ENCODE measurements at regions not wholly inside any gene's neighbourhood (a gene's known extent, or its start where the extent isn't known, plus 50 kb on each side); places are given as distances from the start of the nearest gene placed in this dataset.

GRCh38 chr6:4399656-4400055, 264.3 kb upstream of the ECI2 start:
- no peak overlapping the region for H2AFZ ChIP-seq (ENCODE audit: low read length)
- no peaks in the 10 kb centered on the region for H3K9me2 ChIP-seq (replicated peaks; ENCODE audit: insufficient read depth, low read length)
- no peaks in the 10 kb centered on the region for H3K9me3 ChIP-seq (ENCODE audit: low read length)
- no peak for DNase-seq
- no peaks in the 10 kb centered on the region for H3K27me3 ChIP-seq (ENCODE audit: low read length)
- H3K4me1 ChIP-seq (ENCODE audit: low read length), result no peaks in the 10 kb centered on the region
- H3K36me3 ChIP-seq (ENCODE audit: insufficient read depth, low read length), result no peaks in the 10 kb centered on the region
- no peak overlapping the region for H3K4me3 ChIP-seq (ENCODE audit: low read length)
- no peak overlapping the region for H3K4me2 ChIP-seq (ENCODE audit: low read depth, low read length, poor library complexity, severe bottlenecking)
- H3K27ac ChIP-seq (ENCODE audit: low read length), result no peak overlapping the region
- no peaks in the 10 kb centered on the region for H4K20me1 ChIP-seq (ENCODE audit: insufficient read depth, low read depth, low read length)
- H3K9ac ChIP-seq (ENCODE audit: low read length), result no peak overlapping the region
- H3K79me2 ChIP-seq (ENCODE audit: low read length), result no peaks in the 10 kb centered on the region

- Histone ChIP-seq H3K27me3 (ENCODE audit: low read length) (no peaks in the 10 kb centered on the region), H3K4me2 (ENCODE audit: low read depth, low read length, poor library complexity, severe bottlenecking) (no peak overlapping the region), H3K9me2 (replicated peaks; ENCODE audit: insufficient read depth, low read length) (no peaks in the 10 kb centered on the region), H3K4me3 (ENCODE audit: low read length) (no peak overlapping the region), H3K9me3 (ENCODE audit: low read length) (no peaks in the 10 kb centered on the region), H3K4me1 (ENCODE audit: low read length) (no peaks in the 10 kb centered on the region), H4K20me1 (ENCODE audit: insufficient read depth, low read depth, low read length) (no peaks in the 10 kb centered on the region), H3K27ac (ENCODE audit: low read length) (no peak overlapping the region), H3K9ac (ENCODE audit: low read length) (no peak overlapping the region), H3K79me2 (ENCODE audit: low read length) (no peaks in the 10 kb centered on the region), H3K36me3 (ENCODE audit: insufficient read depth, low read length) (no peaks in the 10 kb centered on the region), H2AFZ (ENCODE audit: low read length) (no peak overlapping the region)
- no peak for DNase-seq
Observed at GRCh38 chr6:4398791-4399190, 263.4 kb upstream of the ECI2 start.

- Histone ChIP-seq H4K20me1 (ENCODE audit: insufficient read depth, low read depth, low read length) (no peaks in the 10 kb centered on the region), H3K4me1 (ENCODE audit: low read length) (no peaks in the 10 kb centered on the region), H3K9me3 (ENCODE audit: low read length) (no peaks in the 10 kb centered on the region), H3K27ac (ENCODE audit: low read length) (no peak overlapping the region), H3K4me2 (ENCODE audit: low read depth, low read length, poor library complexity, severe bottlenecking) (no peak overlapping the region), H2AFZ (ENCODE audit: low read length) (no peak overlapping the region), H3K27me3 (ENCODE audit: low read length) (no peaks in the 10 kb centered on the region), H3K79me2 (ENCODE audit: low read length) (no peaks in the 10 kb centered on the region), H3K36me3 (ENCODE audit: insufficient read depth, low read length) (no peaks in the 10 kb centered on the region), H3K9ac (ENCODE audit: low read length) (no peak overlapping the region), H3K4me3 (ENCODE audit: low read length) (no peak overlapping the region), H3K9me2 (replicated peaks; ENCODE audit: insufficient read depth, low read length) (no peaks in the 10 kb centered on the region)
- no peak for DNase-seq
Observed at GRCh38 chr6:4397307-4397706, 261.9 kb upstream of the ECI2 start.

- Histone ChIP-seq H3K4me2 (ENCODE audit: low read depth, low read length, poor library complexity, severe bottlenecking) (no peak overlapping the region), H3K27me3 (ENCODE audit: low read length) (no peaks in the 10 kb centered on the region), H3K36me3 (ENCODE audit: insufficient read depth, low read length) (no peaks in the 10 kb centered on the region), H3K9me3 (ENCODE audit: low read length) (no peaks in the 10 kb centered on the region), H2AFZ (ENCODE audit: low read length) (no peak overlapping the region), H3K9me2 (replicated peaks; ENCODE audit: insufficient read depth, low read length) (no peaks in the 10 kb centered on the region), H3K4me1 (ENCODE audit: low read length) (no peaks in the 10 kb centered on the region), H3K4me3 (ENCODE audit: low read length) (no peak overlapping the region), H4K20me1 (ENCODE audit: insufficient read depth, low read depth, low read length) (no peaks in the 10 kb centered on the region), H3K79me2 (ENCODE audit: low read length) (no peaks in the 10 kb centered on the region), H3K9ac (ENCODE audit: low read length) (no peak overlapping the region), H3K27ac (ENCODE audit: low read length) (no peak overlapping the region)
- DNase-seq, result no peak
Observed at GRCh38 chr6:4396044-4396443, 260.7 kb upstream of the ECI2 start.

GRCh38 chr6:4395386-4395785, 260.0 kb upstream of the ECI2 start:
- DNase-seq, result no peak
- Histone ChIP-seq H3K9me2 (replicated peaks; ENCODE audit: insufficient read depth, low read length) (no peaks in the 10 kb centered on the region), H3K9ac (ENCODE audit: low read length) (no peak overlapping the region), H3K4me1 (ENCODE audit: low read length) (no peaks in the 10 kb centered on the region), H3K4me2 (ENCODE audit: low read depth, low read length, poor library complexity, severe bottlenecking) (no peak overlapping the region), H2AFZ (ENCODE audit: low read length) (no peak overlapping the region), H3K27me3 (ENCODE audit: low read length) (no peaks in the 10 kb centered on the region), H3K36me3 (ENCODE audit: insufficient read depth, low read length) (no peaks in the 10 kb centered on the region), H4K20me1 (ENCODE audit: insufficient read depth, low read depth, low read length) (no peaks in the 10 kb centered on the region), H3K79me2 (ENCODE audit: low read length) (no peaks in the 10 kb centered on the region), H3K27ac (ENCODE audit: low read length) (no peak overlapping the region), H3K4me3 (ENCODE audit: low read length) (no peak overlapping the region), H3K9me3 (ENCODE audit: low read length) (no peaks in the 10 kb centered on the region)

- Histone ChIP-seq H3K27me3 (ENCODE audit: low read length) (no peaks in the 10 kb centered on the region), H3K9ac (ENCODE audit: low read length) (no peak overlapping the region), H3K4me1 (ENCODE audit: low read length) (no peaks in the 10 kb centered on the region), H3K4me2 (ENCODE audit: low read depth, low read length, poor library complexity, severe bottlenecking) (no peak overlapping the region), H3K27ac (ENCODE audit: low read length) (no peak overlapping the region), H3K9me2 (replicated peaks; ENCODE audit: insufficient read depth, low read length) (no peaks in the 10 kb centered on the region), H3K79me2 (ENCODE audit: low read length) (no peaks in the 10 kb centered on the region), H3K9me3 (ENCODE audit: low read length) (no peaks in the 10 kb centered on the region), H3K4me3 (ENCODE audit: low read length) (no peak overlapping the region), H2AFZ (ENCODE audit: low read length) (no peak overlapping the region), H4K20me1 (ENCODE audit: insufficient read depth, low read depth, low read length) (no peaks in the 10 kb centered on the region), H3K36me3 (ENCODE audit: insufficient read depth, low read length) (no peaks in the 10 kb centered on the region)
- DNase-seq, result no peak
Observed at GRCh38 chr6:4394786-4395185, 259.4 kb upstream of the ECI2 start.

- H3K9me3 ChIP-seq (ENCODE audit: low read length), result peaks cover 4% of the 10 kb centered on the region; the same call in 1 of the 2 replicates
- no peak overlapping the region for H3K27ac ChIP-seq (ENCODE audit: low read length)
- no peak overlapping the region for H2AFZ ChIP-seq (ENCODE audit: low read length)
- H3K9me2 ChIP-seq (replicated peaks; ENCODE audit: insufficient read depth, low read length), result no peaks in the 10 kb centered on the region
- no peak for DNase-seq
- no peaks in the 10 kb centered on the region for H3K79me2 ChIP-seq (ENCODE audit: low read length)
- no peak overlapping the region for H3K4me3 ChIP-seq (ENCODE audit: low read length)
- no peaks in the 10 kb centered on the region for H3K27me3 ChIP-seq (ENCODE audit: low read length)
- H3K4me2 ChIP-seq (ENCODE audit: low read depth, low read length, poor library complexity, severe bottlenecking), result no peak overlapping the region
- H3K36me3 ChIP-seq (ENCODE audit: insufficient read depth, low read length), result no peaks in the 10 kb centered on the region
- no peak overlapping the region for H3K9ac ChIP-seq (ENCODE audit: low read length)
- no peaks in the 10 kb centered on the region for H4K20me1 ChIP-seq (ENCODE audit: insufficient read depth, low read depth, low read length)
- H3K4me1 ChIP-seq (ENCODE audit: low read length), result no peaks in the 10 kb centered on the region
Observed at GRCh38 chr6:4388675-4389074, 253.3 kb upstream of the ECI2 start.

GRCh38 chr6:4384656-4385055, 249.3 kb upstream of the ECI2 start:
- Histone ChIP-seq H3K4me1 (ENCODE audit: low read length) (no peaks in the 10 kb centered on the region), H4K20me1 (ENCODE audit: insufficient read depth, low read depth, low read length) (no peaks in the 10 kb centered on the region), H3K79me2 (ENCODE audit: low read length) (no peaks in the 10 kb centered on the region), H3K4me3 (ENCODE audit: low read length) (no peak overlapping the region), H3K27me3 (ENCODE audit: low read length) (no peaks in the 10 kb centered on the region), H3K9ac (ENCODE audit: low read length) (no peak overlapping the region), H3K27ac (ENCODE audit: low read length) (no peak overlapping the region), H3K4me2 (ENCODE audit: low read depth, low read length, poor library complexity, severe bottlenecking) (no peak overlapping the region), H3K9me3 (ENCODE audit: low read length) (peaks cover 9% of the 10 kb centered on the region; the same call in 1 of the 2 replicates), H3K36me3 (ENCODE audit: insufficient read depth, low read length) (no peaks in the 10 kb centered on the region), H3K9me2 (replicated peaks; ENCODE audit: insufficient read depth, low read length) (no peaks in the 10 kb centered on the region), H2AFZ (ENCODE audit: low read length) (no peak overlapping the region)
- no peak for DNase-seq
